ENCODE measurements at regions not wholly inside any gene's neighbourhood (a gene's known extent, or its start where the extent isn't known, plus 50 kb on each side); places are given as distances from the start of the nearest gene placed in this dataset.

DNA sequence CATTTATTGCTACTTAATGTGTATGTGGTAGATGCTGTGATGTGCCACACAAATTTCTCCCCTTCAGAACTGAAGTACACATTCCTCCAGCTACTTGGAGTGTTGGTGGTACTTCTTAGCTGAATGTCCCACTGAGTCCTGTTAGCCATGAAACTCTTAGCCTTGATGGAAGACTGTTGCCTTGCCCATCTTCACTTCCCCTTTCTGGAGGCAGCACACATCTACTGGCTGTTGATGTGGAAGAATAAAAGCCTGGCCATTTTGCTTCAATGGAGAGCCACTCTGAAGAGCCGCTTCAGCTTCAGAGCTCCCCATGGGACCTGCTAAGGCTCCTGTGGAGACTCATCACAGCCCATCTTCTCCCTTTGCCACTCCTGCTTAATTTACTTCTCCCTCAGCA, 157.7 kb upstream of the PITX2 start:
- DNase-seq, result no peak

DNA sequence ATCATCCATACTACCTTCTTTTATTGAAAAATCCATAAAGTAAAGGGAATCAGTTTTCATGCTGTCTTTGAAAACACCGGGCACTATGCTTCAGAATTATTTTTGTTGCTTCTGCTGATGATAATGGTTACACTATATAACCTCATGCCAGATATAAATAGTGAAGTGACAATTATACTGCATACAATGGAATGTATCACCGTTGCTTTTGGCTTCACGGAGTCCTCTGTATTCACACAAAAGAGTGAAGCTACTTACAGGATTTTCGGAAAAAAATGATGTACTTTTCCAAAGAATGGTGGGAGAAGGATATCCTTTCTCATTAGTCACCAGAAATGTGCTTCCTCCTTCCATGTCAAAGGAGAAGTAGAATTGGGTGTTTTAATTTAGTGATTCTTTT, 159.1 kb upstream of the PITX2 start:
- DNase-seq, result no peak

DNA sequence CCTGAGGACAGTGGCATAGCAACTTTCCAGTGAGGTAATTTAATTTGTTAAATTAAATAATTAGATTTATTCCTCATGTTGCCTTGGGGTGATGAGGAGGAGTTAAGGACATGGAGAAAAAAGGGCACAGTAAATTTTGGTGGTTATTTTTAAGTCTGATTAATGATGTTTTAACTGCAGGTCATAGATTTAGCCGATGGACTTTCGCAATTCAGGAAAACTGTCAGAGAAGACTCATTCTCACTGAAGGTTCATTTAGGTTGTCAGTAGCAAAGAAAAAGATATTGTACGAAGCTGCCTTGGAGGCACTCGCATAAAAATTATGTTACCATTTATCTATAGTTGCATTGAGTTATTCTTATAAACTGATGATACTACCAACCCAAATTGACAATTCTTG, 164.2 kb upstream of the PITX2 start:
- DNase-seq, result no peak

DNA sequence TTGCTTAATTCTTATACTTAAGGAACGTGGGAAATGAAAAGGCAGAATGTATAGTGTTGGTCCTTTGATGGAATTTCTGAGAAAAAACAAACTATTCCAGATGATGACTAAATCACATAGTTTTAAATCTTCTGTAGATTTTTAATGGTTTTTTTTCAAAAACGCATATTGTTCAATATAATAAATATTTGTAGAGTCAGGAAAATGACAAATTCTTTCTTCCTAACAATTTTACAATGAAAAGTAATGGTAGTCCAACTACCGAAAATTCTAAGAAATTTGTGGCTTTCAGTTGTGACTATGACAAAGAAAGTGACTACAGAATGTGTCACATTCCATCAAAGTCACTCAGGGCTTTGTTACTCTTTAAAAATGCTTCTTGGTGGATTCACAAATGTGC, 164.8 kb upstream of the PITX2 start:
- DNase-seq, result no peak

DNA sequence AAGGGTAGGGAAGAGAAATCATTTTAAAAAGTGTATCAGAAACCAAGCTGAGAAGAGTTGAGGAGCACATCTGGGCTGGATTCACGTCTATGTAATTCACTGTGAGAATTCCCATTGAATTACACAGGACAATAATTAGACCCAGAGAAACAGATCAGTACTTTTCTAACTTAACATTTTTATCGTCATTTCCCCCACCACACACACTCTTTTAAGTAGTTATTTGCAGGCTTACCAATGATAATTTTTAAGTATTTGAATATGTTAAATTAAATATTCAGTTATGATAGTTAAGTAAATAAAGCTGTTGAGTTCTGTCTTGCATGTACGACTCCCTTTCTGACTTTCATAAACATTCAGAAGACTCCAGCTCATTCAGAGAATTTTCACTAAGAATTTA, 165.4 kb upstream of the PITX2 start:
- DNase-seq, result no peak

DNA sequence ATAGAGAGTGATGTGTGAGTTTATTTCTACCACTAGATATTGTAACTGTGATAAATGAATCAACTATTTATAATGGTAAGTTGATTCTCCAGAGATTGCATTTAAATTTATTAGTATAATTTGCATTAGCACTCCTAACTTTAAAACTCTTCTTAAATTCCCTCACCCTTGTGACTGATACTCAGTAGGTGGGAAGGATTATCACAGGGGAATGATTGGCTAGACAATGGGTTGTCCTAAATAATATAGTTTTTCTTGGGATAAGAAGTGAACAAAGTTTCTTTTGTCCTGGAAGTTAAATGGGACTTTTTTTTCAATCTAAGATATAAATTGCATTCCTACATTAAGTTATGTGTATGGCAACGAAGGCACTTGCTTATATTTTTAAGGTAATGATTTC, 169.2 kb upstream of the PITX2 start:
- DNase-seq, result no peak

DNA sequence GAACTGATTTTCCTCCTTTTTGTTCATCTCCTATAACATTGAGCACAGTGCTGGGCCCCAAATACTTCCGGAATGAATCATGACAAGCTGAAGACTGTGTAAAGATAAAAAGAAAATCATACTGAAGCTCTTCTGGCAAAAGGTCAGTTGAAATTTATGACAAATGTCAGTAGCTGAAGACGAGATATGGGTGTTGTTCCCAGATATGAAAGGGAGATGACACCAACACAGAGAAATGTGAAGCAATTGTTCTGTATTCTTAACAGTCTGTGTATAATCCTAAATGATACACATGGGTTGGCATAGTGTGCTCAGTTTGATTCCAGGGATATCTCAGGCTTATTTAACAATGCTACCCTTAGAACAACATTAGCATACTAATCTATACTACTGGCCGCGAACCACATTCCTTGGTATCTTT, 170.5 kb upstream of the PITX2 start:
- DNase-seq, result no peak

DNA sequence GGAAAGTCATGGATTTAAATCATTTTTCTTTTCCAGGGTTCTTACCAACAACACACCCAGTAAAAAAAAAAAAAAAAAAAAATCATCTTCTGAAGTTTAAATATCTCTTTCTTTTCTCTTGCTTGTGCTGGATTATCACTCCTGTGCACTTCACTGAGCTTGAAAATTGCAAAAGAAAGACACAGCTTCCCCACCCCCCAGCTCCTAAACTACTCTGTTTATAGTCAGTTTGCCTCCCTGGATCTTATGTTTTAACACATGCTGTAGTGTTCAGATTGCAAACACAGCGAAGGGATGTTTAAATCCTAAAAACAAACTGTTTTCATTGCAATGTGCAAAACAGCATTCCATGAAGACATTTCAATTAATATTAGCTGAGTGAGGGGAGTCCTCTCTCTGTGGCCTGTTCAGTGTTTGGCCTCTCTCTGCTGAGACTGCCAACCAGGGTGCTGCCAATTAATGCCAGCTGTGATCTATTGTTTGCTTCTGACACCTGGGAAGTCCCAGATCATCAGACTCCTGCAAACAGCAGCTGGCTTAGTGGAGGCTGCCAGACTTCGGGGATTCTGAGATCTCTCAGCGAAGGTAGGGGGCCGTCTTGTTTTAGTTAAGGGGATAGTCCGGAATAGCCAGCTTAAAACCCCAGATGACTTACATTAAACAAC, 171.1 kb upstream of the PITX2 start:
- DNase-seq, result no peak

DNA sequence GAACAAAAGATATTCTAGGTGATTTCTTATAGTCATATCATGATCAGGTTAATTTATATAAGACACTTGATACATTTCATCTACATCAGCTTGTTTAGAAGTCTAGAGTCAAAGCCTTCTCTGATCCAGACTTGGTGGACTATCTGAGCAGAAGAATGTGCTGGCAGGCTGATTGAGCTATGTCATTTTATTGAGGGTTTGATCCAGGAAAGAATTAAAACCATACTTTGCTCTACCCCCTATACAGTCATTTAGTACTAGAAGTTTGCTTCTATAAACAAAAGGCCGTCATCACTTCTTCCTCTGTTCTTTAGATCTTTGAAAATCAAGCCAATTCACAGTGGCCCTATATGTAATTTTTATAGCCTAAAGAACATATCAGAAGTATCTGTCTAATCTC, 173.1 kb upstream of the PITX2 start:
- no peak for DNase-seq

DNA sequence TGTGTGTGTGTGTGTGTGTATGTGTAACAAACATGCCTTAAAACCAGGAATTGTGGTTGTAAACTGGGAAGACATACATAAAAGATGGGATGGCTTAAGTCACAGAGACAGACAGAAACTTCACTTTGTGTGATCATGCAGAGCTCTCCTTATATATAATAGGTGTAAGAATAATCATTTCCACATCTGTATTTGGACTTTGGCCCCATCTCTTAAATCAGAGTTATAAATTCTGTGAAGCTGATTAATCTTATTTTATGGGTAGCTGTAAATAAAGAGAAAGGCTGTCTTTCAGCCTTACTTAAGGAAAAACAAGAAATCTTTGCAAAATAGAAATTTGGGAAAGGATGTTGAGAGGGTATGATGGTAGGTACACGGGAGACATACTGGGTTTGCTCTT, 174.6 kb upstream of the PITX2 start:
- no peak for DNase-seq

DNA sequence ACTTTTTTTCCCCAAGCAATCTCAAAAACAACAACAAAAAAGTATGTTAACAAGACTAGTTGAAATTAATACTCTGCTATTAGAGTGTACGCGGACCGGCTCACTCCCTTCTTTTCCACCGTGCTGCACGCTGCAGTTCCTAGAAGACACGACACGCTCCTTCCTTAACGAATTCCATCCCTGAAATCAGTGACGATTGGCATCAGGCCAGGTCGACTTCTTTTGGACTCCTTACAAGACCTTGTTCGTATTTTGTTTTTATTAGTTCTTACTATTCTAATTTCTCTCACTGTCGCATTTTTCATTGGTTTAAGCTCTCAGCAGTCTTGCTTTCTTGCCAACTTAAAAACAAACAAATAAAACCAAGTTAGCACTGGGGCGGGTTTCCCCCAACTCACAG, 175.8 kb upstream of the PITX2 start:
- DNase-seq, result no peak

DNA sequence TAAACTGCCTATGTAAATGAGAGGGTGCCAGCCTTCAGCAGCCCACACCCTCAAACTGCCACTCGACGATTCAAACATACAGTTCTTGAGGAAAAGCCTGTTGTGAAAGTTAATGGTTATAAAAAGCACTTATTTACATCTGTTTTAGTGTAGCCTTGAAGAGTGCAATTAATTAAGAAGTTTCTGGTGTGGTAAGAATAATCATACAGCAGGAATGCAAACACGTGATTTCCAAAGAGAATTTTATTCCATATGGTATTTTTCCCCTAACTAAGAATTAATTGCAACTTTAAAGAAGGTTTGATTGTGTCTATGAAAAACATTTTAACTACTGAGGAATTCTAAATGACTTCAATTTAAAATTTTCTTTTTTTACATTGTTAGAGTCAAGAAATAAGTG, 176.3 kb upstream of the PITX2 start:
- DNase-seq, result no peak

DNA sequence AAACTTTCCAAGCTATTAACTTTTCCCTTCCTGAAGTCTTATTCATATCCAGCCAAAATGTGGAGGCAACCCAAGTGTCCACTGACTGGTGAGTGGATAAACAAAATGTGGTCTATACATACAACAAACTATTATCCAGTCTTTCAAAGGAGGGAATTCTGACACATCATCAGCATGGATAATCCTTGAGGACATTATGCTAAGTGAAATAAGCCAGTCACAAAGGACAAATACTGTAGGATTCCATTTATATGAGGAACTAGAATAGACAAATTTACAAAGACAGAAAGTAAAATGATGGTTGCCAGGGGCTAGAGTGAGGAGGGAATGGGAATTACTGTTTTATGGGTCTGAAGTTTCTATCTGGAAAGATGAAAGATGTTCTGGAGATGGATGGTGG, 178.7 kb upstream of the PITX2 start:
- DNase-seq, result no peak

DNA sequence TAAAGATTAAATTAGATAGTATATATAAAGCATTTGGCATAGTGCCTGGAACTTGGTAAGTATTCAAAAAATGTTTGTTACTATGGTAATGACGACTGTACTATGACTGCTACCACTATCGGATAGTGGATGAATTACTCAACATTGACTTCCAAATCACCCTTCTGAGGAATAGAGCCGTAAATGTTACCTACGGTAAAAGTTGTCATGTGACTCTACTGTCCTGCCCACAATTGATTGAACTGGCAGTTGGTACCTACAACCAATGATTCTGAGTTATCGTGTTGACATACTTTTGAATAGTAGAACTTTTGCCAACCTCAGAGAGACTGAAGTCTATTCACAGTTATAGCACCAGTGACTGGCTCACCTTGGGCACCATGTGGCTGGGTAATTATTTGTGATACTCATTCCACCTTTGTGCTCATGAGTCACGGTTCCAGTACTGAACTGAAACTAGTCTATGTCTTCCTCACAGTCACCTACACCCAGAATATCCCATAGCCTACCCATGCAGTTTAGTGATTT, 185.5 kb upstream of the PITX2 start:
- no peak for DNase-seq

DNA sequence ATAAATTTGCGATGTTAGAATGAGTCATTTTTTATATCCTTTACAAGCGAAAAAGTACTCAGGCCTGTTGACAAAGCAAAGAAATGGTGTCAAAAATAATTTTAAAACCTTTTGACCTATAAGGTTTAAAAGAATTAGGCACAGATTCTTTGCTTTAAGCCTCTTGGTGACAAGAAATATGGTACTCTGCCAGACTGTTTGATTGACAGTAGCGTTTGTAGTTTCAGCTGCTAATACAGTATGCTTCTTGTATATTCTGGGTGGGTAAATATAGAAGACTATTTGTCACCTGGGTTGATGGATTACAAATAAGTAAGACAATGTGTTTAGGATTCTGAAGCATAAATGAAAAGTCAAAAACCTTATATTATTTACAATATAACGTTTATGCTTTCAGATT, 193.1 kb upstream of the PITX2 start:
- DNase-seq, result no peak

DNA sequence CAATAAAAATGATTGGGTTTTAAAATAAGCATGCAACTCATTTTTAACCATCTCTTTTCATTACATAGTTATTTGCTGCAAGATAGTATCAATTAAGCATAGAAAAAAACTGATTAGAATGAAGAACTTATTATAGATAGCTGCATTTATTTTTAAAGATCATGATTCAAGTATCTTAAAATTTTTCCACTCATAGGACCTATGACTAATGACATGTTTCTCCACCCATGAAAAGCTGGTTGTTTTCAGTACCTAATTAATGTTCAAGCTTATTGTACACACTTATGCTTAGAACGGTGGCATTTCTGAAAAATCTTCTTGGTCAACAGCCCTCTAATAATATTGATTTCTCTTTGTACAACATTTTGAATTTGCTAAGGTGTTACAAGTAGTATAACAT, 193.5 kb upstream of the PITX2 start:
- no peak for DNase-seq

DNA sequence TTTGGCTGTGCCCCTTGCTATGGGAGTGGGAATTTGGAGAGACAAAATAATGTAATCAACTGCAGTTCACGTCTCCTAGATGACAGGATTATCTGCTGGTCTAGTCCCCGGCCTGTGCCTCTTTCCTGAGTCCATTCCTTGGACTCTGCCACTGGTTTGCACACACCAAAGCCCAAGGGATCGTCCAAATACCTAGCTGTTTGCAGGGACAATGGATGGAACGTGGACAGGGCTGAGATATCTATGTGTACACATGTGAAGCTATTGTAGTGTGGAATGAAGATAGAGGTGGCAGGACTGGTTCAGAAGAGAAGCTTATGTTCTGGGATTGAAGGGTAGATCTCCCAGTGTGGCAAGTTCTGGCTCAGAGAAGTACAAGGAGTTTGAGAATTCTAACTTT, 198.3 kb upstream of the PITX2 start:
- no peak for DNase-seq

DNA sequence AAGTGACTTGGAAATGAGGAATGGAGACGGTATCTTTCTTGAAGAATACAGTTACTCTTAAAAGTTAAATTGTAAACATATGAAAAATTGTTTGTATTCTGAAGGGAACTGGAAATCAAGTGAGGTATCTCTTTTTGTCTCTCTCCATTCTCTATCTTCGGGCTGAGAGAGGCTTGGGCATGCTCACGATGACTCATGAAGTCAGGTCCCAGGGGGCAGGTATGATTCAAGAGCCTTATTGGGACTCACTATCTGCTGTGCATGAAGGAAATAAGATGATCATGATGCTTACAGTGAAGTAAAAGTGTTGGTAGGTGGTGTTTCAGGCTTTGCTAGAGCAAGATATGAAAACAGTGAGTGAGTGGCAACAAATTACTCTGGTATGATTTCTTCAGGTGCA, 200.4 kb upstream of the PITX2 start:
- no peak for DNase-seq

DNA sequence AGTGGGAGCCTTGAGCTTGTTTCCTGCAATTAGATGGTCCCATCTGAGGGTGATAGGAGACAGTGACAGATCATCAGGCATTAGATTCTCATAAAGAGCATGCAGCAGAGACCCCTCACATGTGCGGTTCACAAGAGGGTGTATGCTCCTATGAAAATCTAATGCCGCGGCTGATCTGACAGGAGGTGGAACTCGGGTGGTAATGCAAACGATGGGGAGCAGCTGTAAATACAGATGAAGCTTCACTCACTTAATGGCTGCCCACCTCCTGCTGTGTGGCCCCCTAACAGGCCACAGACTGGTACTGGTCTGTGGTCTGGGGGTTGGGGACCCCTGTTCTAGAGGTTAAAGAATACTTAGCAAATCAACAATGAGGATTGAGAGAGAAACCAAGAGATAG, 201.5 kb upstream of the PITX2 start:
- no peak for DNase-seq

DNA sequence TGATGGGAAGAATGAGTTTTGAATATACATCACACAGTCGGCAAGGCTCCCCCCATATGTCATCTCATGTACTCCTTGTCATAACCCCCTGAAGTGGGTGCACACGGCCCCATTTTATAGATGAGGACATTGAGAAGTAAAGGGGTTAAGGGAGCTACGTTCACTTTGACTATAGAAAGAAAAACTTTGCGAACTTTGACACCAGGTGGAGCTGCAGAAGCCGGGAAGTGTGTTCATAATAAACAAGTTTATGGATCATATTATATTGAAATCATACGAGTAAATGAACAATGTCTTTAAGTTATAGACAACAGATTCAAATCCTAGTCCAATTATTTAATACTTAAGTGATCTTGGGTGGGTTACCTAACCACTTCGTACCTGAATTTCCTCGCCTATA, 203.8 kb upstream of the PITX2 start:
- no peak for DNase-seq

DNA sequence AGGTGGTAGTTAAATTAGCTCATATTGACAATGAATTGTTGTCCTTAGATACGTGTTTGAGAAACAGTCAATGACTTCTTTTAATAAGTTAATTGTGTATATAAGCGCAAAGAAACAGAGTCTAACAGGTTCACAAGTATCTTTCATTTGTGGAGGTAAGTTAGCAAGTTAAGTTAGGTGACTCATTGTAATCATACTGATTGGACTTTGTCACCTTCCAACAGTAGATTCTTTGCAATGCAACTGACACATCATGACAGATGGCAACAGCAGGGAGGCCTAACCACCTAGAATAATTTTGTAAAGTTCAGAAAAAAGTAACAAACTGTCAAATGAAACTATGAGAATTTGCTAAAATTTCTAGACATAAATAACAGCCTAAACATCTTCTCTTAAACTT, 207.6 kb upstream of the PITX2 start:
- no peak for DNase-seq

DNA sequence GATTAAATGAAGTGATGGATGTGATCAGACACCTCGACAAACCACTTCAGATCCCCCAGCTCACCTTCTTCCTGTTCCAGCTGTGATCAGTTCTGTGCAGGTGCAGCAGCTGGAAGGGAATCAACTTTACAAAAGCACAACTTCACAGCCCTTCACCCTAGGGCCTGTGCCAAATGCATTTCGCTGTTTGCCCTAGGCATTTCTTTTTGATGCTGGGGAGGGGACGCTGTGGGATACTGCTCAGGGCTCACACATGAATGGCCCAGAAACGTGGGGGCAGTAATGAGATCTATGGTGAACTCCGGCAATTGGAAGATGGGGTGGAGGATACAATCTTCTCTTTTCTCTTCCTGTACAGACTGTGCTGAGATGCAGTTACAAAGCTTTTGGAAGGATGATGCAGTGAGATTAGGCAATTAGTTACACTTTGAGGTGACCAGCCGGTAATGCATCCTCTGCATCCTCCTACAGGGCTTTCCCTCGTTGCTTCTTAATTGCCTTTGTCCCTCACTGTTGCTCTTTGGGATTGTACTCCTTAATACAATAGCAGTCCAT, 215.1 kb upstream of the PITX2 start:
- no peak for DNase-seq

DNA sequence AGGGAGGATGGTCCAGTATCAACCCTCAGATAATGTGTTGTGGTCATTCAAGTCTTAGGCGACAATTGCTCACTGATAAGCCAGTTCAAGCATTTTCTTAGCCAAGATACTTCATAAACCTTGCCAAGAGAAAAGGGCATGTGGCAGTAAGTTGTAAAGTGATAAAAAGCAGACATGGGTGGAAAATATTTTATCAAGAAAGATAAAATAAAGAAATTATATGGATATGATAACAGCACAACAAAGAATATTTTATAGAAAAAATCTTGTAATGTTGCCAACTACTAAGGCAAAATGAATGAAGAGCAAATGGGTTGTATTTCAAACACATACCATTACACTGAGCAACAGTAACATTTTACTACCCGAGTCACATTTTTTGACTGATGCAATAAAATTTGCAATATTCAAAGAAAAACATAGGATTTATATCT, 217.4 kb upstream of the PITX2 start:
- no peak for DNase-seq

DNA sequence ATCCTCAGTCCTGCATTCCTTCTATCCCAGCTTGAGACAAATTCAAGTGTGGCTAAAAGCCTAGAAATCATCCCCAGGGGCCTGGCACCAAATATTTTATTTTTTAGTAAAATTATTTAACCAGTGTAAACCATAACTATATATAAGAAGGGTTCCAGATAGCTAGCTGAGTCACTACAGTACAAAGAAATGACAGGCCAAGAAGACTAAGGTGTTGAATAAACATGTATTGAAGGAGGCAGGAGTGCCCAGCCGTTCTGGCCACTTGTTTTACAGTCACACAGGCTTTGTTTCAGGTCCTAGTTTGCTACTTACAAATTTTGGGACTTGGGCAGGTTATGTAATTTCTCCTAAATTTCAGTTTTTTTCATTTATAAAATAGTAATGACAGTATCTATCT, 225.9 kb upstream of the PITX2 start:
- no peak for DNase-seq

DNA sequence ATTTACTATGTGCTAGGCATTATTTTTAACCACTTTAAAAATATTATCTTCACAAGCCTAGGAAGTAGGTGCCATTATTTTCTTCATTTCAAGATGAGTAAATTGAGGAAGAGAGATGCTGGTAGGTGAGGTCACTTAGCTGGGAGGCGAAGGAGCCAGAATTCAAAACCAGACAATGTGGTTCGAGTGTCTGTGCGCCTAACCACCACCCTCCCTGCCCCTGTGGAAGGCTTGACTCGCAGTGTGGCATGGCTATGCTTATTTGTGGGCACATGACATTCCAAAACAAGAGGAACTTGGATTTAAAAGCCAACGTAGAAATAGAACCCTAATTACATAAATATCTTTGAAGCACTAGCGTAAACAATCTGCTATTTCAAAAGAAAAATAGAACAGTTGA, 226.6 kb upstream of the PITX2 start:
- no peak for DNase-seq
